Right kidney (tissue), 1 donor: ENCODE measurements at regions not wholly inside any gene's neighbourhood (a gene's known extent, or its start where the extent isn't known, plus 50 kb on each side); places are given as distances from the start of the nearest gene placed in this dataset.

Source experiments
- DNase-seq: peaks from one replicate; pipeline ENCODE4 v3.0.0-alpha.2; 2016

- no peak for DNase-seq
Measured at GRCh38 chr1:221841251-221841982, 99.5 kb upstream of the DUSP10 start.

GRCh38 chr1:221840511-221841243 lies 98.8 kb upstream of the DUSP10 start:
- no peak for DNase-seq

- DNase-seq: no peak
Measured at GRCh38 chr1:221839782-221840395, 98.0 kb upstream of the DUSP10 start.

GRCh38 chr1:221839321-221839720 lies 97.4 kb upstream of the DUSP10 start:
- no peak for DNase-seq

- no peak for DNase-seq
Measured at GRCh38 chr1:221837896-221838295, 96.0 kb upstream of the DUSP10 start.

GRCh38 chr1:221834698-221835513 lies 93.0 kb upstream of the DUSP10 start:
- no peak for DNase-seq

GRCh38 chr1:221832617-221833016 lies 90.7 kb upstream of the DUSP10 start:
- no peak for DNase-seq

DNA sequence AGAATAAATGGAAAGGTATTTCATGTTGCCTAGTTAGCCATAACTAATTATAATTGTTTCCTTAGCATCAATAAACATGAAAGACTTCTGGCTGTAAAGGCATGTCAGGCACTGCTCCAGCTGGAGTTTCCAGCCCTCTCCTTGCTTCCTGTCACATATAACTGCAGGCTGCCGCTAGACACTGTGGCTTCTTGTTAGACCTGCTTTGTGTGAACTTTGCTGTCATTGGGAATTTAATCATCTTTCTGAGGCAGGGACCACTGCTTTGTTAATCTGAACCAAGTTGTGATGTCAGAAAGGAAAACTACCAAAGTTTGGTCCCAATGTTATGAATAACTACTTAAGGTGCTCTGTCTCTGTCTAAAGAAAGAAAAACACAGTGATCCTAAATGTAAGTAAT lies 90.3 kb upstream of the DUSP10 start:
- no peak for DNase-seq

DNA sequence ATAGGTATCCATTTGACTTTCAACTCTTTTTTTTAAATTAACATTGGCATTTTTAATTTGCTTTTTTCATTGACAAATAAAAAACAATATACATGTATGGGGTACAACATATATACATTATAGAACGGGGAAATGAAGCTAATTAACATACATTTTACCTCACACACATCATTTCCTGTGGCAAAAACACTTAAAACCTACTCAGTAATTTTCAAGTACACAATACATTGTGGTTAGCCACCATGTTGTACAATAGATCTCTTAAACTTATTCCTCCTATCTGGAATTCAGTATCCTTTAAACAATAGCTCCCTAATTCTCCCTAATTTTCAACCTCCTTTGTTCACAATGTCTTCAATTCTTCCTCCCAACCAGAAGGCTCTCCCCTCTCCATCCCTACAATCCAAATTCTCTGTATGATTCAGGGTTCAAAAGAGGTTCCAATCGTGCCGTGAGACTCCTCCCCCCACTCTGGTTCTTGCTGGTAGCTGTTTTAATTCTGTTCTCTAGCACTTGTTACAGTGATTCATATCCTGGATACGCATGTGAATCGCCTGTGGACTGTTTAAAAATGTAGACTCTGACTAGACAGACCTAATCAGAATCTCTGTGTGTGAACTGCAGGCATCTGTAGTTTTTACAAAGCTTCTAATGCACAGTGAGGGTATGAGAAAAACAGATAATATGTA lies 87.6 kb upstream of the DUSP10 start:
- DNase-seq: no peak

DNA sequence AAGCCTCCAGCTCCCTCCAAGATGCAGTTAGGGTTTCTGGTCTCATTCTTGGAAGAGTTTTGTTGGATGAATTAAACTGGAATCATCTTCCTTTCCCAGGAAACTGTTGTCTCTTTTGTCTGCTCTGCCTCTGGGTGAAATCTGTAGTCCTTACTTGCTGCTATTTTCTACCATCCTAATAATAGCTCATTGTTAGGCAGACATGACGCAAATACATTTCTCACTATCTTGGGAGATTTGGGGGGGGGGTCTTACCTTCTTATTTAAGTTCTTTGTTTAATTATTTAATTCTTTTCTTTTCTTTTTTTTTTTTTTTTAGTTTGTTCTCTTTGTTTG lies 85.4 kb upstream of the DUSP10 start:
- DNase-seq: no peak

GRCh38 chr1:221824909-221825308 lies 83.0 kb upstream of the DUSP10 start:
- DNase-seq: no peak

DNA sequence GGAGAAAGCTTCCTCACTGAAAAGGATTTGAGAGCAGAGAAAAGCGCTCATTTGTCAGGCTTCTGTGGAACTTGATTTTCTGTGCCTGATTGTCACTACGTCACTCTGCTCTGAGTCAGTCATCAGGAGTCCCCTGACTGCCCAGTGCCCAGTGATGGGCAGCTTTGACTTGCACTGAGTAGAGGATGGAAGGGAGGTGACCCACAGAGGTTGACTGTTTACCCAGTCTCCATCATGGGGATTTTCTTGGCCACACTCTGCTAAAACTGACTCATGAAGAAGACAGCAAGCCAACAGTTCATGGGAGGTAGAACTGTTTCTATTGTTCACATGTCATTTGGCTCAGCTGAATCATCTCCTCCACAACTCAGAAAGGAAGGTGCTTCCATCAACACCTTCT lies 82.1 kb upstream of the DUSP10 start:
- no peak for DNase-seq

GRCh38 chr1:221823561-221823960 lies 81.7 kb upstream of the DUSP10 start:
- no peak for DNase-seq

GRCh38 chr1:221823149-221823548 lies 81.3 kb upstream of the DUSP10 start:
- DNase-seq: no peak

DNA sequence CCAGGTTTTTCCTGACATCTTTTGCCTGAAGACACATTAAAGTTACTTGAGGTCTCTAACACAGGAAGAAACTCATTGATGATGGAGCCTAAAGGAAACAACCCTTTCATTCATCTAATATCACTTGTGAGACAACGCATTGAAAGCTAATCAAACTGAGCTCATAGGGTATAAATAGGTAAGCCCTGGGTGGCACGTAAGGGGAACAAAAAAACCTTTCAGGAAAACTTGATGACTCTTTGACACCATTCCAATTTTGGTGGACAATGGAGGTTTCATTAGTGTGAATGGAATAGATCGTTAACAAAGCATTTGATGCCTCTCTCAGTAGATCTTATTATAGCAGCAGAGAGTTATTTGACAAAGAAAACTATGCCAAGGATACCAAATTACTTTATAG lies 80.7 kb upstream of the DUSP10 start:
- DNase-seq: no peak

GRCh38 chr1:221816899-221817298 lies 75.0 kb upstream of the DUSP10 start:
- DNase-seq: no peak

- no peak for DNase-seq
Measured at GRCh38 chr1:221815660-221816059, 73.8 kb upstream of the DUSP10 start.

- no peak for DNase-seq
Measured at GRCh38 chr1:221813887-221814286, 72.0 kb upstream of the DUSP10 start.

DNA sequence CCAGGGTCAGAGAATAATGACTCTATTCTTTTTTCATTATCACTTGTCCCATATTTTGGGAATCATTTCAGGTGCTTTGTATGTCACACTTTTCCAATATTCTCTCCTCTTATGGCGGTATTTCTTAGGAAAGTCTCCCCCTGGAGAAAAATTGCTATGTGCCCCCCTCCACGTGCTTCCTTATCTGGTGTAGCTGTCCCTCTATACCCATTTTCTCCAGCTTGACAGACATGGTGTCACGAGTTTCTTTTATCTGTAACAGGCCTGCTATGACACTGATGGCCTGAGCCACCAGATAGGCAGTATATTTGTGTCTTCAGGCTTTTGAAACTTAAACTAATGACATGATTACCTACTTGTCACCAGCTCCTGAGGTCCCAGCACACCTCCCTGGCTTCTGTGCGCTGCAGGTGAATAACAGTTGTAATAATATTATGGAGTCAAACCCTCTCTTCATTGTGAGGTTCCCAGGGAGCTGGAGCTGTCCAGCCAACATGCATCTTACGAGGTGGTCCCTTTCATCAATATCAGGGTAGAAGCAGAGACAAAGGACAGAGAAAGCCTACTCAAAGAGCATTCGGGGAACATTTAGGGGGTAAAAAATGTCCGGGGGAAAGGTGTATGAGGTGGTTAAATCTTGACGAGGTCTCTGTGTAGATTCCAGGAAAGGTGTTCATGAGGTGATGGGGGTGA lies 71.2 kb upstream of the DUSP10 start:
- DNase-seq: no peak

DNA sequence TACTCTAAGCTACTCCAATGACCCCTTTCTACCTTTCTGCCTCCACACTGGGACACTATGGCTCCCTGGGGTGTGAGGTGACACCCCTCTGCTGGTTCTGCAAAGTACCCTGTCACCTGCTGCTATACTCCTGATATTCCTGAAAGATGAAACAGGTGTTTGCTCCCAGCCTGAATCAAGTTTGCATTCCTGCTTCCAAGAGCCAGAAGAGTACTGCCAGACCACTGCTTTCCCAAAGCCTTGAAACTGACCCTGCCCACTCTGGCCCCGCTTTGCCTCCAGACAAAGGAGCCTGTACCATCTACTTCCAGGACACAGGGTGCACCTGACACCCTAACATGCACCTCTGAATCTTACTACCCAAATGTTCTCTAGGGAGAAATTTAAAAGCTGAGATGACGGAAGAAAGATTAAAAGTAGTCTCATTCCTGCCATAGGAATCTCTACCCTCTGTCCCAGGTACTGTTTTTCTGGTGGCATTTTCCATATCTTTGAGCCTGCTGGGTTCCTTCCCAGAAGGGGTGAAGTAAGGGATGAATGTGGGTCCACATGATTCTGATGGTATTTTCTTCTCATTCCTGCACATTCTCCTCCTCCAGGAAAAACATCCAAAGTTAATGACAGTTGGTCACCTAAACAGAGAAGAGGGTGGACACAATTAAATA lies 70.3 kb upstream of the DUSP10 start:
- DNase-seq: no peak

GRCh38 chr1:221810406-221810805 lies 68.5 kb upstream of the DUSP10 start:
- no peak for DNase-seq
